ENCODE measurements at regions not wholly inside any gene's neighbourhood (a gene's known extent, or its start where the extent isn't known, plus 50 kb on each side); places are given as distances from the start of the nearest gene placed in this dataset.

DNA sequence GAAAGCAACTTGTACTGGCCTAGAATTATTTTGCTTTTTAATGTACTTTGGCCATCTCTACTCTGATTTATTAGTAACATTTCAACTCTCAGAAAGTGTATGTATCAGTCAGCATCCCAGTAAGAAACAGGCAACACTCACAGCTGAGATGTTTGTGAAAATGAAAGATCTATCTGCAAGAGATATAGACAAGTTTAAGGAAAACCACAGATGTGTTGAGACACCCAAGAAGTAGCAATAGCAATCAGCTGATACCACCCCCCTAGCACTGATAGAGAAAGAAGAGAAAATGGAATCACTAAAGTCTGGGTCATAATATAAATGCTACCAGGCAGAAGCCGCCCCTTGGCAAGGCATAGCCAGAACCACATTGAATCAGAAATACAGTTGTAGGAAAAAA is 372.0 kb downstream of the ARAP2 start:
- no peak for DNase-seq (ENCODE audit: low read depth)

DNA sequence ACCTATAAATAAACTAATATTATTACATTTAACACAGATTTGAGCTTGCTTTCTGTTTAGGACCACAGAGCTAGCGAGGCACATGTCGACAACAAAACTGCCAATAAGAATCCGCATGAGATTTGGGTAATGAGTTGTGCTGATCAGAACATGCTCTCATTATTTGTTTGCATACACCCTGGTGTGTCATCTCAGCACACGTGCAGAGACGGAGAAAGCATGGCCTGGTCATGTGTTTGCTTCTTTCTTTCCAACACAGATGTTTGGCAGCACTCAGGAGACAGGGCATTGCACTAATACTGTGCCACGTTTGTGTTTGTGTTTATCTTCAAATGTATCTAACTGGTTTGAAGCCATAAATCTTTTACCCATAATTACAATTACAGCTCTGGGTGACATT is 364.8 kb downstream of the ARAP2 start:
- DNase-seq (ENCODE audit: low read depth) = no peak

DNA sequence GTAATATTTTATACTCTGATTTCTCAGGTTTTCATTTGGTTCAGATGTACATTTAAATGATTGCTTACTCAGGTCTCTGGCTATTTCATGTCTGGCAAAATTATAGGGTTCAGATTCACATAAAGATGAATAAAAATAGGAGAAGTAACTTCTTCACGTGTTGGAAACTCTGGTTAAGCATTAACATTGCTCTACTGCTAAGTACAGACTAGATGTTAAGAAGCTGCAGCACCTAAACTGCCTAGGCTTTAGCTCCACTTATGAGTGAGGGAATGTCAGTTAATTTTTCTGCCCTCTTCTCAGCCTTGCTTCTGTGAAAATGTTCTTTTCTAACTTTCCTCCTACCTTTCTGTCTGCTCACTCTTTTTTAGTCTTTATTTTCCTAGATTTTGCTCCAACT is 361.2 kb downstream of the ARAP2 start:
- no peak for DNase-seq (ENCODE audit: low read depth)

DNA sequence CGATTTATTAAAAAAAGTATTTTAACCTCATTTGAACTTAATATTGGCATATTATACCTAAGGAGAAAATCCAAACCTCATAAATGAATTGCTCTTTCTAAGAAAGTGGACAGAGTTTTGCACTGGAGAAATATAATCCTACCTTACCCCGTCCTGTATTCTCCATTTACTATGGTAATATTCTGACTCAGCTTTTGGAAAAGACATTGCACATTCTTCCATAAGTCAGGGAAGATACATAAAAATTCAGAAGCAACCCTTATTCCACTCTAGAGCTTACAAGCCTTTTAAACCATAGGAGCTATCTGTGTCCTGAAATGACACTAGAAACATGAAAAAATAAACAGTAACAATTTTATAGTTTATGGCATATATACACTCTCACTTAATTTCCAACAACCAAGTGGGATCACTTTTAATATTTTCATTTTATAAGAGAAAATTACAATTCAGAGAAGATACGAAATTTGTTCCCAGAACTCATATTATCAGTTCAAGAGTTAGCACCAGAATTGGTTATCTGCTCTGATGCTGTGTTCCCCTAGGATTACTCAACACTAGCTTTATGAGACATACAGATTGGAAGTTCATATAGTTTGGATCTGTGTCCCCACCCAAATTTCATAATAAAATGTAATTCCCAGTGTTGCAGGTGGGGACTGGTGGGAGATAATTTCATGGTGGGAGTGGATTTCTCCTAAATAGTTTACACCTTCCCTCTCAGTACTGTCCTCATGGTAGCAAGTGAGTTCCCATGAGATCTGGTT is 359.4 kb downstream of the ARAP2 start:
- DNase-seq (ENCODE audit: low read depth) = peak; percentile 14

DNA sequence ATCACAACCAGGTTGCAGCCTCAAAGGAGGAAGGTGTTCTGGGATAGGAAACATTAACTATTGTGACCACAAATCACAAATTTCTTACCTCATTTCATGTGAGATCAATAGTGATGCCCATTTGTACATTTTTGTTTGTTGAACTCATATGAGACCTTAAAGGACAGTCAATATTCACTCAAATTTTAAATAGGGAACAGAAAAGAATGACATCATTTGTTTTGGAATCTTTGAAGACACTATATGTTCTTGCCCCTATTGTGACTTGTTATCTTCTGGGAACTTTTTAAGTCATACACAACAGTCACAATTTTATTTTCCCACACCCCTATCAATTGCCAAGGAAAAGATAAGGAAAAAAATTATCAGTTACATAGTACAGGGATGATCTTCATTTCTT is 346.5 kb downstream of the ARAP2 start:
- no peak for DNase-seq (ENCODE audit: low read depth)

DNA sequence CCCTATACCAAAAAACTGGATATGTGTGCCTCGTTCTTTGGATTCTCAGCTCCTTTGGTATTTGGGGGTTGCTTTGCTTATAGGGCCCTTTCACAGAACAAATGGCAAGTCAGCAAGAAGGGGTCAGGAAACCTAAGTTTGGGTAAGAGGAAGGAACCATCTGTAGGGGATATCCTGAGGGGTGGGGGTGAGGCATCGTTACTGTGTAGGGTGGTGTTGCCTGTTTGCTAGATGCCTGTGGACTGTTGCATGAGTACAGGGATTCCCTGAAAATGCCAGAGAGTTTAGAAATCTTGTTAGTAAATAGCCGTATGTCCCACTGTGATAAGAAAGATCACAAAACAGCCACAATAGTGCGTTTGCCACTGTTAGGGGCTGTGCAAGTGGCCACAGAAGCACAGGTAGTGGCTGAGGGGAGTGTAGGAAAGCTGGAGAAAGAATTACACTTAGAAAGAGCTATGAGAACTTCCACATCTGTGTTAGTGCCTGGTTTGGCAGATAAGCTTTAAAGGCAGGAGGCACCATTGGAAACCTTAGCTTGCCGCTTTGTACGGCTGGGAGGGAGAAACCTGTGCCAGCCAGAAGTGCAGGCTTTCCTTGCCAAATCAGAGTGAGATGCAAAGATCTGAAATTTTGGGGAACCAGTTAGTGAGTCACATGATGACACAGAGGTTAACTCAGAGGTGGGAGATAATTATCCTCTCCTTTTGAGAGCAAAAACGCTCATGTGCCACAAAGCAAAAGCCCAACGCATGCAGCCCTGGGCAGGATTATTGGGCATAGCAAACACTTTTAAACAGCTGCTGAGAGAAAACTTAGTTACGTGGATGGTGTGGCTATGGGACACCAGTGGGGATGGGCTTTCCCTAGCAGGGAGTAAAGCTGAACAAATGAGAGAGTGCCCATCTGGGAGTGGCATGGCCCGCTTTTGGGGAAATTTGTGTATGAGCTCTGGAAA is 343.7 kb downstream of the ARAP2 start:
- no peak for DNase-seq (ENCODE audit: low read depth)

DNA sequence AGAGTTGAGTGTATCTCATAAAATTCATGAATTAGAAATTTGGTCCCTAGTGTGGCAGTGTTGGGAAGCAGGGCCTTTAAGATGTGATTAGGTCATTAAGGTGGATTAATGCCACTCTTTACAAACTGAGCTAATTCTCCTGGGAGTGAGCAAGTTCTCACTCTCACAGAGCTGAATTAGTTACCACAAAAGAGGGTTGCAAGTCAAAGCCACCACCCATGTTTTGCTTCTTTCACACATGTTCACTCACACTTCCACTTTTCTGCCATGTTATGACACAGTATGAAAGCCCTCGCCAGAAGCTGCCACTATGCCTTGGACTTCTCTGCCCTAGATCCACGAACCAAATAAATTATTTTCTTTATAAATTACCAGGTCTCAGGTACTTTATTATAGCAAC is 332.1 kb downstream of the ARAP2 start:
- no peak for DNase-seq (ENCODE audit: low read depth)

DNA sequence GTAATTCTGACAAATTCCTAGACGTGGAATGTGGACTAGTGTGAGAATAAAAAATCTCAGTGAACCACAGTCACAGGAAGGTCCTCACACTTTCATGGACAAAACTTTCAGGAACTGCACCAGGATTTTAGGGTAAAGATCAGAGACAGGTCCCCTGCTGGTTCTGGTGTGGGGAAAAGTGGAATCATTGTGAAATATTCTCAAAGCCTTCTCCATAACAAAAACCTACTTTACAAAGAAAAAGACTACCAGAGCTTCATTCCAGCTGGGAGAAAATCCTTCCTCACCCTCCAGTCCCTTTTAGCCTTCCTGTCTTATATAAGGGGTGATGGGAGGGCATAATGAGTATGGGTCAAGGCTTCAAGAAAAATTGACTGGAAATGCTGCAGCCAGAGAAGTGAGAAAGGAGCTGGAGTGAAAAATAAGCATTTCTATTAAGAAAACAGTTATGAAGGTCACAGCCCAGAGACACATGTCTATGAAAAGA is 325.8 kb downstream of the ARAP2 start:
- DNase-seq (ENCODE audit: low read depth) = no peak

DNA sequence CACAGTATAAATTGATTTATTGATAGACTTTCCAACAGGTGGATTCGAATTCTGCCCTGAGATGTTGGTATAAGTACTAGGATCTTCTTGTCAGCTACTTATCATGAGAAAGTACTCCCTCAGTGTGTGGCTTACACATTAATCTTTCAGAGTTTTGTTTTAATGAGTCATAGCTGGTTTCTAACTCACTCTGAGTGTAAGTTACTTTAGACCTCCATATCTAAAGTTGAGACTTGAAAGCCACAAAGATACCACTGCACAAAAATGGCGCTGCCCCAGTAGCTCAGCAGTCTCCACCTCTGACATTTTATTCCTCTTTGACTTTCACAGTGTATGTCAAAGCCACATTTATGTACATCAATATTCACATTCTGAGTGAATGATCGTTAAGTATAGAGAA is 318.5 kb downstream of the ARAP2 start:
- no peak for DNase-seq (ENCODE audit: low read depth)

DNA sequence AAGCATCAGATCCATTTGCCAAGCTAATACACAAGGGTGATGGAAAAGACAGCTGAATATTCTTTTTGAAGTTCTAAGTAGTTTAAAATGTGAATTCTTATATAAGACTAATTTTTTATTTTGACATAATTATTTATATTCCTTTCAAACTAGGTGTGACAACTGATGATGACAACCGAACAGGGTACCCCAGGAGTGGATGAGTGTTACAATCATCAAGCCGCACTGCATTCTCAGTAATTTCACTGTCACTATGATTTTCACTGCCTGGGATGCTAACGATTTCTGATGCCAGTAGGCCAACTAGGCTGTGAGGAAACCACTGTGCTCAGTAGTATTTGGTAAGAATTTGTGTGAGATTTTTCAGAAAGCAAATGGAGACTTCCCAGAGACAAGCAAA is 317.5 kb downstream of the ARAP2 start:
- DNase-seq (ENCODE audit: low read depth) = no peak

DNA sequence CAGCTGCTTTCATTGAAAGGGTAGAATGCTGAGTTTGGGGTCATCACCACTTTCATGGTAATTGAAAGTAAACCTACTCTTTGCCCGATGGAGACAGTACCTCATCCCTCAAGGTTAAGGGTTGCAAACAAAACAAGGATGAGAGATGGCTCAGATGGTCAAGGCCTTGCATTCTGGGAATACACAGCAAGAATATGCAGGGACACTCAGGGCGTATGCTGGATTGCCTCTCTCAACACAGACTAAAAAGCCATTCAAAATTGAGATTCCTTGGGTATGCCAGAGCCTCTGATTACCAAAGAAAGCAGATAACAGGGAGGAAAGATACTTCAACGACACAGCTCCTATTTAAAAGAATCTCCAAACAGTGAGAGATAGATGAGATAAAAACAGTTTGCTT is 310.4 kb downstream of the ARAP2 start:
- no peak for DNase-seq (ENCODE audit: low read depth)

DNA sequence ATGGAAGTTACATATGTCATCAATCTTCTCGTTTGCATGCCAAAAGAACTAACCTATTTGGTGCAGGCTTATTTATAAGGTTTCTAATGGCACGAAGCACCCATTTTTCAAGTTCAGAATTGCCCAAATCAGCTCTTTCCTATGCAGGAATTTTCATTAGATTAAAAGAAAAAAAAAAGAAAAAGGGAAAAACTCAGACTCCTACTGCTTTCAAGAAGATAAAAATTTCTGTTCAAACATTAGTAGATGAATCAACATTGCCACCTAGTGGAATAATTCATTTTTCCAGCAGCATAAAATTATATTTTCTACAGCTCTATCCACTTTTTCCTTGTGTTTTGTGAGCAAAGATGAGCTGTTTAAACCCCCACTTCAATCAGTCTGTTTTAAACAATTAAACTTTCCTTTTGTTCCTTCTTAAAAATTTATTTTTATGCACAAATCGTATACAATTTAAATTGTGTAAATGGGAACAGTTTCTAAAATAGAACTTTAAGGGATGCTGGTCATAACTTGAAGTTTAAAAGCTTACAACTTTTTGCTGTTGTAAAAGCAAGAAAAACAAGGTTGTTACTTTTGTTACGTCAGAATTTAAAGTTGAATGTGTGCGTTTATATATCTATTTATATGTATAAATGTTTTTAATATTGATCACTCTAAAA is 309.9 kb downstream of the ARAP2 start:
- peak; percentile 34 for DNase-seq (ENCODE audit: low read depth)

DNA sequence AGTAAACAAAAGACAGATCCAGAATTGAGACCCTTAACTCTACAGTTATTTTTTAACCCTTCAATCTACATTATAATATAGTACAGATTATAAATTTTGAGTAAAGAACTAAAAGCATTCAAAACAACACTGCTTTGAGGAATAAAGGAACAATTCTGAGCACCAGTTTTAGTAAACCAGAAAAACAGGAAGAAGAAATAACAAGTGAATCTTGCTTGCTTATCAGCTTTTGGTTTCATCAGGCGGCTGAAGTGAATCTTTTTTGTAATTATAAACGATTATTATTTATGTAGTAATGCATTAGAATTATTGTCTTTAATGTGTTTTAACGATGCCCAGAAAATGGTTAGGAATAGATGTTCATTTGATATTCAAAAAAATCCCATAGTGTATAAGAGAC is 305.4 kb downstream of the ARAP2 start:
- no peak for DNase-seq (ENCODE audit: low read depth)

DNA sequence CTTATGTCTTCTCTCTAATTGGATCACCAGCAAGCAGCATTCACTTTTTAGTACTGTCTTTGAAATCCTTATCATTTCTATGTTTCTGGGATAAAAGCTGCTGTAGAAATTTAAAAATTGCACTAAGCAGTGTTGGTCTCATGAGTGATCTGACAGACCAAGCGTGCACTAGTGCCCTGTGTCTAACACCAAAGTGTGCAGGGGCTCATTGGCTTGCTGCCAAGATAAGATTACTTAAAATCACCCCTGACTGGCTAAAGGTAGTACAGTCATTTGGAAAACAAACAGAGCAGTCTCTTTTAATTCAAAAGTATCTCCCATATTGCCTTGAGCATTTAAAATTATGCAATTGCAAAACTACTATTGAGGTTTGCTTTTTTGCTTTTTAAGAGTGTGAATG is 304.6 kb downstream of the ARAP2 start:
- no peak for DNase-seq (ENCODE audit: low read depth)

DNA sequence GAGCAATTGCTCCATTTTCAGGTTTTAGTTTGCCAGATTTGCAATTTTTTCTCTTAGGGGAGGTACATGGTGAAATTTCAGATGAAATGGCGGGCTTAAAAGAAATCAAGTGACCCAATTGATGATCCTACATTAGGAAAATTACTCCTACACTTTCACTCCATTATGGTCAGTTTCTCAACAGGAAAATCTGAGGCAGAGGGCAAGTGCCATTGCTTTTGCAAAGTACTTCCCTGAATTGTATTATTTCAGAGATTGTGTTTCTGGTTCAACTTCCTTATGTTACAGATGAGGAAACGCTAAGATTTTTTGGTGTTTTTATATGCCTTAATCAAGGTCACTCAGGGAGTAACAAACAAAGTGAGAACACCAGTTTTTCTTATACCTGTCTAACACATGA is 302.2 kb downstream of the ARAP2 start:
- no peak for DNase-seq (ENCODE audit: low read depth)

DNA sequence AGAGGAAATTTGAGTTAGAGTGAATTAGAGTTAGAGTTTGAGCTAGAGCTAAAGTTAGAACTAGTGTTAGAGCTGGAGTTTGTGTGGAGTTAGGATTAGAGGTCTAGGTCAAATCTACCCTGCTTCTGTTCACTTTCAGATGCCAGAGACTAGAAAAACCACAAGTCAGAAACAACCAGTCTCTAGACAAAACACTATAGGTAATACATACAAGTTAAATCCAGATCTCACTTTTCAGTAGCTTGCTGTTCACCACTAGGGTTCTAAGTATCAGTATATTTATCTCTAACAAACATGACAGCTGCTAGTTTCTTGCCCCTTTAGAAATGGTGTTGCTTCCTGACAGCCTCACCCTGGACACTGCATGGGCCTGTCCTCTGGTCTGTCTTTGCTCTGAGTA is 300.7 kb downstream of the ARAP2 start:
- DNase-seq (ENCODE audit: low read depth) = no peak

DNA sequence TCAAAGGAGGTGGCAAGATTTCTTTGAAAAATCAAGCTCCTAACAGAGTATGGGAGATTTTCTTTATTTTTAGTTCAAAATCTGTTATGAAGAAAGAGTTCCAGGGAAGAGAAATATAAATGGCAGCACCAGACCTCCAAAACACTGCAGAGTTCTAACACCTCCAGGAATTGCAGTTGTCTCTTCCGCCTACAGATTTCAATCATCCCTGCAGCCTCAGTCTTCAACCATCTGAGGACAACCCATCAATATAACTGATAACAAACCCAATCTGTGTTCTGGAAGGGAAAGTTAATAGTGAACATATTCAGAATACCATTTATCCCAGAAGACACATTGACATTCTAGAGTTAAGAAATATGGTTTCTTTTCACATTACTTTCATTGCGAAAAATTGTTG is 296.1 kb downstream of the ARAP2 start:
- no peak for DNase-seq (ENCODE audit: low read depth)

DNA sequence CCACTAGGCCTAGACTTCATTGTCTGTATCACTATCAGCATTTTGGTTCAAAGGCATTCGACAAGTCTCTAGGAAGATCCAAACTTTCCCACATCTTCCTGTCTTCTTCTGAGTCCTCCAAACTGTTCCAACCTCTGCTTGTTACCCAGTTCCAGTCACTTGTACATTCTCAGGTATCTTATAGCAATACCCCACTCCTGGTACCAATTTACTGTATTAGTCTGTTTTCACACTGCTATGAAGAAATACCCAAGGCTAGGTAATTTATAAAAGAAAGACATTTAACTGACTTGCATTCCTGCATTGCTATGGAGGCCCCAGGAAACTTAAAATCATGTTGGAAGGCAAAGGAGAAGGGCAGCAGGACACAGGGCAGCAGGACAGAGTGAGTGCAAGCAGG is 293.9 kb downstream of the ARAP2 start:
- no peak for DNase-seq (ENCODE audit: low read depth)

DNA sequence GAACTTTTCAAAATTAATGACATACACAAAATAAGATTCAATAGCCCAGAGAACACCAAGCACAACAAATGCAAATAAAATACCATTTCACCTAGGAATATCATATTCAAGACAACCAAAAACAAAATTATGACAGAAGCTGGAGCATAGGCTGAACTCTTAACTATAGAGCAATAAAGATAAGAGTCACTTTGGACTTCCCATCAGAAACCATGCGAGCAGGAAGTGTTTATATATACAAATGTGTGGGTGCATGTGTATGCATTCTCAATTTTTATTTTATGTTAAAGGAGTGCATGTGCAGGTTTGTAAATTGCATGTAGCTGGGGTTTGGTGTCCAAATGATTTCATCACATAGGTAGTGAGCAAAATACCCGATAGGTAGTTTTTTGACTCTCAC is 291.6 kb downstream of the ARAP2 start:
- DNase-seq (ENCODE audit: low read depth) = no peak

DNA sequence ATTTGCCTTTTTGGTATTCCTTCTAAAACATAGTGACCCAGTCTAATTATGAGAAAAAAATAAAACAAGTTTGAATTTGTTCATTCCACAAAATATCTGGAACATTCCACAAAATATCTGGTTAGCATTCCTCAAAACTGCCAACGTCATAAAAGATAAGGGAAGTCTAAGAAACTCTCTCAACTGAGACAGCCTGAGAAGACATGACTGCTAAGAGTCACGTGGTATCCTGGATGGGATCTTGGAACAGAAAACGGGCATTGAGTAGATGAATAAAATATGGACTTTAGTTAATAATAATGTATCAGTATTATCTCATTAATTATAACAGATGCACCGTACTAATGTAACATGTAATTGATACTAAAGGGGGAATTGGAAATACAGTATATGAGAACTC is 280.9 kb downstream of the ARAP2 start:
- no peak for DNase-seq (ENCODE audit: low read depth)

DNA sequence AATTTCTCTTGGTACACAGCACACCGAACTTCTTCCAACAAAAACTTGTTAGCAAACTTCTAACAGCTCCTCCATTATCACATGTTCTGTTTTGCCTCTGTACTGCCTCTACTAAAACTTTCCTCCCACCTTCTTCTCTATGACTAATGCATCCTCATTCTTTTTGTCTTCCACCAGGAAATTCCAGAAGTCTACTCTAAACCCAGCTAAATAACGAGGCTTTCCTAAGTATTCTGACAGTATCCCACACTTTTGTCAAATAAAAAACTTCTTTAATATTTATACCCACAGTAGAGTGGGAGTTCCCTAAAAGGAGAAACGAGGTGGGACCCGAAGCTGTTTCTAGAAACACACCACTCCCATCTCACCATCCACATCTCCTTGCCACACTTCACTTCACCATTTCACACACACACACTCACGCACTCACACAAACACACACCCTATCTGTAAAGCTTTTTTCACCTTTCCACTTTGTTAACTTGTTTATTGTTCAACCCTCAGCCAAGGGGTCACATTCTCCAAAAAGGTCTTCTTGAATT is 280.3 kb downstream of the ARAP2 start:
- peak; percentile 9 for DNase-seq (ENCODE audit: low read depth)

DNA sequence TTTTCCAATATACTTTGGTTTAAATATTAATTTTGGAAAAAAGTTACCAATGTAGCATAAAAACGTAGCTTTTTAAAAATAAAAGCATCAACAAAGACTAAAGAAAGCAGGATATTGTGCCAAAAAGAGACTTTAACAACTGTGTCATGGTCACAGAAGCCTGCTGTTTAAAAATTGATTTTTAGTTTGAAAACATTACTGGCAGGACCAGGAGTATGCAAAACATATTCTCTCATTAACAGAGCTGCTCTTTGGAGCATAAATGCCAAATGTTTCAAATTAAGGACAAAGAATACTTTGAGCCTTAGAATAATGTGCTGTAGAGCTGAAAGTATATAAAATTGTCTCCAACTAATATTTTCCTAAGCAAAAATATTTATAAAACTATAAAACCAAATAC is 279.0 kb downstream of the ARAP2 start:
- DNase-seq (ENCODE audit: low read depth) = no peak

Data from HS-5 (cell line).